A204.1 (cell line): ENCODE measurements at regions not wholly inside any gene's neighbourhood (a gene's known extent, or its start where the extent isn't known, plus 50 kb on each side); places are given as distances from the start of the nearest gene placed in this dataset.

ENCODE experiments used
- FAIRE-seq: peaks from 2 replicates; lab custom pipeline; 2012; peaks lifted over from hg19 to GRCh38; lab: Jason Lieb, UNC

- FAIRE-seq: no peak
Observed at GRCh38 chr3:66751842-66752241, 246.3 kb upstream of the KBTBD8 start.

- FAIRE-seq: no peak
Observed at GRCh38 chr3:66753670-66754069, 244.4 kb upstream of the KBTBD8 start.

GRCh38 chr3:66754613-66755012 lies 243.5 kb upstream of the KBTBD8 start:
- FAIRE-seq: no peak

GRCh38 chr3:66755924-66756323 lies 242.2 kb upstream of the KBTBD8 start:
- FAIRE-seq: no peak

GRCh38 chr3:66756468-66757036 lies 241.6 kb upstream of the KBTBD8 start:
- no peak for FAIRE-seq

- no peak for FAIRE-seq
Observed at GRCh38 chr3:66761093-66761780, 236.9 kb upstream of the KBTBD8 start.

GRCh38 chr3:66762916-66763693 lies 235.0 kb upstream of the KBTBD8 start:
- FAIRE-seq: no peak

- FAIRE-seq: no peak
Observed at GRCh38 chr3:66778107-66778506, 220.0 kb upstream of the KBTBD8 start.

GRCh38 chr3:66778777-66779176 lies 219.3 kb upstream of the KBTBD8 start:
- FAIRE-seq: no peak

- no peak for FAIRE-seq
Observed at GRCh38 chr3:66785191-66785909, 212.8 kb upstream of the KBTBD8 start.

- FAIRE-seq: no peak
Observed at GRCh38 chr3:66789580-66790237, 208.4 kb upstream of the KBTBD8 start.

- no peak for FAIRE-seq
Observed at GRCh38 chr3:66792086-66792485, 206.0 kb upstream of the KBTBD8 start.

GRCh38 chr3:66795365-66795764 lies 202.7 kb upstream of the KBTBD8 start:
- no peak for FAIRE-seq

GRCh38 chr3:66796343-66796742 lies 201.8 kb upstream of the KBTBD8 start:
- no peak for FAIRE-seq

GRCh38 chr3:66797889-66798560 lies 200.1 kb upstream of the KBTBD8 start:
- FAIRE-seq: no peak

- FAIRE-seq: no peak
Observed at GRCh38 chr3:66800941-66801545, 197.1 kb upstream of the KBTBD8 start.

GRCh38 chr3:66803206-66803605 lies 194.9 kb upstream of the KBTBD8 start:
- no peak for FAIRE-seq

GRCh38 chr3:66803721-66804695 lies 194.1 kb upstream of the KBTBD8 start:
- no peak for FAIRE-seq

- no peak for FAIRE-seq
Observed at GRCh38 chr3:66808891-66809594, 189.1 kb upstream of the KBTBD8 start.

GRCh38 chr3:66809595-66809958 lies 188.5 kb upstream of the KBTBD8 start:
- no peak for FAIRE-seq
